IPS DF 6.9 (cell line): ENCODE measurements at regions not wholly inside any gene's neighbourhood (a gene's known extent, or its start where the extent isn't known, plus 50 kb on each side); places are given as distances from the start of the nearest gene placed in this dataset.

Source experiments
- DNase-seq: peaks from one replicate; pipeline ENCODE4 v3.0.0-alpha.2; 2013; ENCODE audit warnings: low read depth, low spot score
- H3K27ac ChIP-seq: one replicate; pipeline ENCODE4 v1.5.1; 2013; ENCODE audit warnings: low read length, control low read depth
- H3K27me3 ChIP-seq: 2 replicates; pipeline ENCODE4 v1.6.1; 2013; ENCODE audit warnings: mild to moderate bottlenecking, low read length; ENCODE audit not compliant: control insufficient read depth, insufficient read depth
- H3K36me3 ChIP-seq: 2 replicates; pipeline ENCODE4 v1.6.1; 2013; ENCODE audit warnings: low read length; ENCODE audit not compliant: control insufficient read depth, insufficient read depth
- H3K4me1 ChIP-seq: 2 replicates; pipeline ENCODE4 v1.6.1; 2013; ENCODE audit warnings: low read length; ENCODE audit not compliant: control insufficient read depth, insufficient read depth
- H3K4me3 ChIP-seq: 2 replicates; pipeline ENCODE4 v1.5.1; 2013; ENCODE audit warnings: mild to moderate bottlenecking, low read length
- H3K9me3 ChIP-seq: 2 replicates; pipeline ENCODE4 v1.6.1; 2013; ENCODE audit warnings: low read length, inconsistent platforms; ENCODE audit not compliant: control insufficient read depth, insufficient read depth
- WGBS: extraction: QIAGEN DNeasy Blood & Tissue Kit; methylation state at CpG from one replicate; pipeline ENCODE4 v1.1.7; 2013; ENCODE audit warnings: mixed read lengths, missing lambda C conversion rate; ENCODE audit not compliant: insufficient read length, insufficient coverage; 5-methylcytosine and 5-hydroxymethylcytosine counted together

DNA sequence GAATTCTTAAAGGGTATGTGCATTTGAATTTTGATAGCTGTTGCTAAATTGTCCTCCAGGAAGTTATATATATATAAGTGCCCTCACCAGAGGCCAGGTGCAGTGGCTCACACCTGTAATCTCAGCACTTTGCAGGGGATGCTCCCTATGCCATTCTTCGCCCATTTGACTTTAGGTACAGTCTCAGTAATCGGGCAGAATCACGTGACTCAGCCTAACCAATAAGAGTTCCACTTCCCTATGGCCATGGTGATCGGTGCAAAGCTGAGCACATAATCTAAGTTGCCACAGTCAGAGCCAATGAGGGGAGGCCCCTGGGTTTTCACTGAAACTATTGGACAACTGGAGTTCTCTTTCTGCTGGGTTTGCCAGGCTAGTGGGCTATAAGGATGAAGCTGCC lies 274.6 kb upstream of the TBX3 start:
- no CpG with 5 or more reads among the region's 4 CpGs for WGBS
- no peak for DNase-seq
- no peaks in the 10 kb centered on the region for H3K27me3 ChIP-seq
- no peak overlapping the region for H3K4me3 ChIP-seq
- H3K9me3 ChIP-seq = no peaks in the 10 kb centered on the region
- no peaks in the 10 kb centered on the region for H3K4me1 ChIP-seq
- H3K27ac ChIP-seq = no peak overlapping the region
- H3K36me3 ChIP-seq = no peaks in the 10 kb centered on the region

DNA sequence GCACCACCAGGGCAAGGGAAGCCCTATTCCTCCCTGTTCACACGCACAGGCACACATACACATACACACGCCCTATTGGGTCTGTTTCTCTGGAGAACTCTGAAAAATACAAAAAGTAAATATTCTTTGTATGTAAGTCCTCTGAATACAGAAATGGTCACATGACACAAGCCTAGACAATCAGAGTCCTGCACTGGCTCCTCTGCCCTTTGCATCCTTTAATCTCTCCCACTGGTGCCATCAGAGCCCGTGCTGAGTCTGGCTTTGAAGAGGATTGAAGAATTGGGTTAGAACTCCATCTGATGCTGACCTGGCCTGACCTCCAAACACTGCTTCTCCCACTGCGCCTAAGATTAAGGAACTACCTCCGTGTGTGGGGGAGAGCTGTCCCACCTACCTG lies 273.2 kb upstream of the TBX3 start:
- no CpG with 5 or more reads among the region's 5 CpGs for WGBS
- Histone ChIP-seq H3K27ac (no peak overlapping the region), H3K9me3 (no peaks in the 10 kb centered on the region), H3K4me3 (no peak overlapping the region), H3K36me3 (no peaks in the 10 kb centered on the region), H3K4me1 (no peaks in the 10 kb centered on the region), H3K27me3 (no peaks in the 10 kb centered on the region)
- no peak for DNase-seq

DNA sequence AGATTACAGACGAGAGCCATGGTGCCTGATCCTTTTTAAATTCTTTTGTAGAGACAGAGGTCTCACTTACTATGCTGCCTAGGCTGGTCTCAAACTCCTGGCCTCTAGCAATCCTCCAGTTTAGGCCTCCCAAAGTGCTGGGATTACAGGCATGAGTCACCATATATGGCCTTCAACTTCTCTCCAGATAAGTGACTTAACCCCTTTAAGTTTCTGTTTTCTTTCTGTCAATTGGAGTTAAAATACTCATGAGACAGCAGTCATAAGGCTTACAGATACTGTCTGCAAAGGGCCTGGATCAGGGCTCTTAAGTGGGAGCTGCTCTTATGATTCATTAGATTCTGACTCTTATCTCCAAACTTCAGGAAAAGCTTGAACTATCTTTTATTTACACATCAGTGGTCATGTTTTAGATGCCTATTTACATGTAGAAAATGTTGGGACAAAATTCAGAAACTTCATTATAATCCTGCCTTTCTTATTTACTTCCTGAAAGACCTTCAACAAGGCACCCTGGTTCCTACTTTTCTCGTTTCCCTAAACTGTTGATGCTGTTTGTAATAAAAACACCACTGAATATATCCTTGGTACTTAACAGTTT lies 271.5 kb upstream of the TBX3 start:
- no peaks in the 10 kb centered on the region for H3K4me1 ChIP-seq
- H3K27me3 ChIP-seq = no peaks in the 10 kb centered on the region
- H3K9me3 ChIP-seq = no peaks in the 10 kb centered on the region
- no peak overlapping the region for H3K4me3 ChIP-seq
- no peak overlapping the region for H3K27ac ChIP-seq
- DNase-seq = no peak
- no peaks in the 10 kb centered on the region for H3K36me3 ChIP-seq
- WGBS = no CpG with 5 or more reads among the region's 2 CpGs

GRCh38 chr12:114954511-114955055 lies 270.6 kb upstream of the TBX3 start:
- no peak for DNase-seq
- no CpG with 5 or more reads among the region's 6 CpGs for WGBS
- no peaks in the 10 kb centered on the region for H3K36me3 ChIP-seq

DNA sequence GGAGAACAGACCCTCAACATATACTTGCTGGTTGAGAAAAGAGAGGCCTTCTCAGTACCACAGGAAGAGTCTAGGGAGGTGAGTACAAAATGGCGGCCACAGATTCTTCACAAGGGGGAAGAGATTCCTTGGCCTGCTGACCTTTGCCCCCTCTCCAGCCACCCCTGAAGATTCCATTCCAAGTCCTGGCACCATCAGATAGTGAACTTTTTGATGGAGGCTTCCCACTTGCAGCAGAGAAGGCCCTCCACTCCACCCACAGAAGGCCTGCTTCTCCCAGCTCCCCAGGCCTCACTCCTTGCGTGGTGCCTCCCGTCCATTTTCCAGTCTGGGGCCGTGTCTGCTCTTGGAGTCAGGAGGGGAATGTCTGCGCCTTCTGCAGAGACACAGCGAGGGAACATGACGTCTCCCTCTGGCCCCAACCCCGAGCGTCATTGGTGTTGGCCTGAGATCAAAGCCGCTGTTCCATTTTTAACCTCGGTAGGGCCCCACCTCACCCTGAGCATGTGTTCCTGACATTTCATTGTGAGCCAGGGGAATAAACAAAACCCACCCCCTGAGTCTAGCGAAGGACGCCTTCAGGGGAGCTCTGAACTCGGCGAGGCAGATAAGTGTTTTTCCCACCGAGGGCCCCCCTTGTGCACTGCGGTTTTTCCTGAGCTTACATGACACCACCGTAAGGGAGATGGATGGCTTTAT lies 268.7 kb upstream of the TBX3 start:
- H3K4me3 ChIP-seq = no peak overlapping the region
- H3K27ac ChIP-seq = no peak overlapping the region
- no peaks in the 10 kb centered on the region for H3K9me3 ChIP-seq
- no peaks in the 10 kb centered on the region for H3K27me3 ChIP-seq
- WGBS = no CpG with 5 or more reads among the region's 18 CpGs
- no peaks in the 10 kb centered on the region for H3K36me3 ChIP-seq
- no peak for DNase-seq
- H3K4me1 ChIP-seq = no peaks in the 10 kb centered on the region

More at GRCh38 chr12:114954511-114955055, 270.6 kb upstream of the TBX3 start:
- no peaks in the 10 kb centered on the region for H3K4me1 ChIP-seq
- H3K9me3 ChIP-seq = no peaks in the 10 kb centered on the region
- H3K27ac ChIP-seq = no peak overlapping the region
- no peaks in the 10 kb centered on the region for H3K27me3 ChIP-seq
- no peak overlapping the region for H3K4me3 ChIP-seq

- Histone ChIP-seq H3K27ac (no peak overlapping the region), H3K9me3 (no peaks in the 10 kb centered on the region), H3K27me3 (no peaks in the 10 kb centered on the region), H3K36me3 (no peaks in the 10 kb centered on the region), H3K4me1 (no peaks in the 10 kb centered on the region), H3K4me3 (no peak overlapping the region)
- DNase-seq = no peak
- WGBS = no CpG with 5 or more reads among the region's 8 CpGs
These were observed 265.3 kb upstream of the TBX3 start for GRCh38 chr12:114949058-114949820.

GRCh38 chr12:114945351-114945750 lies 261.4 kb upstream of the TBX3 start:
- Histone ChIP-seq H3K27ac (no peak overlapping the region), H3K4me1 (no peaks in the 10 kb centered on the region), H3K9me3 (no peaks in the 10 kb centered on the region), H3K36me3 (no peaks in the 10 kb centered on the region), H3K27me3 (no peaks in the 10 kb centered on the region), H3K4me3 (no peak overlapping the region)
- WGBS = no CpG with 5 or more reads among the region's 2 CpGs
- DNase-seq = no peak

DNA sequence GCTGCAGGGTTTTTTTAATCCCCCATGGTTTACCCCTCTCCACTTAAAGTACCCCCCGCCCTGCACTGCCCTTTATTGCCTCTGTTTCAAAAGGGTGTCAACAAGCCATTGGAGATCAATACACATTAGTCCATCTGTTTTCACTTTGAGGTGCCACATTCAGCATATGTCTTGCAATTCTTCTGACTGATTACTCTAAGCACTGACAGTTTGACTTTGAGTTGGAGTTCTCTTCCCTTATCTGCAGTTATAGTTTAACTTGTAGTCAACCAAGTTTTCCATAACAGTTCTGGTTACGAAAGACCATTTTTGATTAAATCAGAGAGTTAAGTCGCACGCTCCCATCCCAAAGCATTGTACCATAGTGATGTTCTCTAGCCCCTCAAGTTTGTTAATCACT lies 260.8 kb upstream of the TBX3 start:
- H3K4me1 ChIP-seq = no peaks in the 10 kb centered on the region
- WGBS = no CpG with 5 or more reads among the region's 4 CpGs
- no peak overlapping the region for H3K27ac ChIP-seq
- DNase-seq = no peak
- no peak overlapping the region for H3K4me3 ChIP-seq
- H3K9me3 ChIP-seq = no peaks in the 10 kb centered on the region
- no peaks in the 10 kb centered on the region for H3K27me3 ChIP-seq
- H3K36me3 ChIP-seq = no peaks in the 10 kb centered on the region

DNA sequence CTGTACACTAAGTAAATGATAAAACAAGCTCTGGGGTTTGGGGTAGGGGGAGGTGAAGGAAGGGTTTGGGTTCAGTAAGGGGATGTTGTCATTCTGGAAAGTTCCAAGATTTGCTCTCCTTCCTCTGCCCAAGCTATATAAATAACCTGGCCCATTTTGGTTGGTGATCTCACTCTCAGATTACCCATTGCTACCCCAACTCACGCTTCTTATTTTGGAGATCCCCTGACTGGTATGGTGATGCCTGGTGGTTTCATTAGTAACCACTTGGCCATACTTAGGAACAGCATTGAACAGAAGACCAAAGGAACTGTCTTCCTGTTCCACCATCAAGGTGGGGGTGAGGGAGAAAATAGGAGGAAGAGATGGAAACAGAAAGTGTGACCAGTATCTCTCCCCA lies 259.6 kb upstream of the TBX3 start:
- Histone ChIP-seq H3K4me3 (no peak overlapping the region), H3K27ac (no peak overlapping the region), H3K4me1 (no peaks in the 10 kb centered on the region), H3K27me3 (no peaks in the 10 kb centered on the region), H3K9me3 (no peaks in the 10 kb centered on the region), H3K36me3 (no peaks in the 10 kb centered on the region)
- no CpG with 5 or more reads among the region's 1 CpG for WGBS
- no peak for DNase-seq

GRCh38 chr12:114938487-114939210 lies 254.7 kb upstream of the TBX3 start:
- H3K27me3 ChIP-seq = no peaks in the 10 kb centered on the region
- H3K9me3 ChIP-seq = no peaks in the 10 kb centered on the region
- no peaks in the 10 kb centered on the region for H3K4me1 ChIP-seq
- no peak overlapping the region for H3K4me3 ChIP-seq
- H3K27ac ChIP-seq = no peak overlapping the region
- no peak for DNase-seq
- no CpG with 5 or more reads among the region's 18 CpGs for WGBS
- no peaks in the 10 kb centered on the region for H3K36me3 ChIP-seq
